HG02840 (cell line): ENCODE measurements at regions not wholly inside any gene's neighbourhood (a gene's known extent, or its start where the extent isn't known, plus 50 kb on each side); places are given as distances from the start of the nearest gene placed in this dataset.

Source experiments
- ATAC-seq: cut with Tn5 transposase; IDR thresholded peaks from one replicate; pipeline ENCODE4 v1.9.1; 2021; ENCODE audit warnings: mild to moderate bottlenecking, moderate library complexity, moderate number of reproducible peaks; ENCODE audit not compliant: unreplicated experiment, low FRiP score

DNA sequence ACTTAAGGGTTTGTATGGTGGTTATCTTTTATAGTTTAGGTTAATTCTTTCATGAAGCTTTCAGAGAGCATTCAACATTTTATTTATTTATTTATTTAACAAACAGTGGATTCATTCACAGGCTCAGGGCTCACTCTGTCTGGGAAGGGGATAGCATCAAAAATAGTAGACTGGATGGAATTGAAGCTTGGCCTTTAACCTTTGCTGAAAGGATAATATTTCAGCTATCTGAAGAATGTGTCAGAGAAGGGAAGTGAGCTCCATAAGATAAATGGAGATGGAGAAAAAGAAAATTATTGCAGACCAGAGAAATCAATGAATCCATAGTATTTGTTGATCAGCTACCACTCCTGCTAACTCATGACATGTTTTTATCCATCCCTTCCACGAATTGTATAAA, 305.6 kb downstream of the COG6 start:
- ATAC-seq = no peak

- ATAC-seq = no peak
Measured at GRCh38 chr13:39963612-39964011, 308.1 kb downstream of the COG6 start.

DNA sequence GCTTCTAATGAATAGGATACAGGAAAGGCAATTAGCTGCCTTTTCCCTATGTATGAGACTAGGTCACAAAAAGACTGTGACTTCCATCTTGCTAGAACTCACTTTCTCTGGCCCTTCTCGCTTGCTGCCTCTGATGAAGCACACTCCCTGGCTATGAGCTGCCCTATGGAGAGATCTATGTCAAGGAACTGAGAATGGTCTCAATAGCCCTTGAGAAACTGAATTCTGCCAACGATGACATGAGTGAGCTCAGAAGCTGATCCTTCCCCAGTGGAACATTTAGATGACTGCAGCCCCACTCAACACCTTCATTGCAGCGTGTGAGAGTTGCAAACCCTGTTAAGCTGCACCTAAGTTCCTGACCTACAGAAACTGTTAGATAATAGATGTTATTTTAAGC, 309.8 kb downstream of the COG6 start:
- ATAC-seq = no peak

DNA sequence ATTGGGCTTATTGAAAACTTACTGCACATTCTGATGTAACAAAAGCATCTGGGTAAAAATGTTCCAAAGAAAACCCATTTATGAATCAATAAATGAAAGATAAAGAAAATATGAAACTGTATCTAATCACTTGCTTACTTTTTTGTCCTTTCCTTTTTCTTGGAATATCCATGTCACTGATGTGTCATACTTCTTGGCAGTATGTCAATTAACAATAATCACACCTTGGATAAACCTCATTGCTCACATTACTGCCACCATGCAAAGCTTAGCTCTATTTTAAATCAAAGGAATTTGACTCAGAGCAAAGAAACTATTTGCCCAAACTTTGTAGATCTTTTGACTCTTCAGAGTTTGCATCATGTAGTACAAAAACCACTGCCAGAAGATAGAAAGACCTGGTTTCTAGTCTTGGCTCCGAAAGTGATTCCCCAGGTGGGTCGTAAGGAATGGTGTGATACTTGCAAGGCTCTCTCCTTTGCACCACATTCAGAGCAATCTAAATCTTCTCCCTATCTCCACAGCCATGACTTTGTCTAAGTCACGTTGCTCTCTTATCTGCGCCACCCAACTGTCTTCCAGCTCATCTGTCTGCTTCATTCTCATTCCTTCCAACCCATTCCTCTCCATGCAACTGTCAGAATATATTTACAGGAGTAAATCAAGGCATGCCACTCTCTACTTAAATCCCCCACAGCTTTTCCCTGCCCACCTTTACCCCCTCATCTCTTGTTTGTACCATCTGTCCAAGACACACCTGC, 311.9 kb downstream of the COG6 start:
- no peak for ATAC-seq

DNA sequence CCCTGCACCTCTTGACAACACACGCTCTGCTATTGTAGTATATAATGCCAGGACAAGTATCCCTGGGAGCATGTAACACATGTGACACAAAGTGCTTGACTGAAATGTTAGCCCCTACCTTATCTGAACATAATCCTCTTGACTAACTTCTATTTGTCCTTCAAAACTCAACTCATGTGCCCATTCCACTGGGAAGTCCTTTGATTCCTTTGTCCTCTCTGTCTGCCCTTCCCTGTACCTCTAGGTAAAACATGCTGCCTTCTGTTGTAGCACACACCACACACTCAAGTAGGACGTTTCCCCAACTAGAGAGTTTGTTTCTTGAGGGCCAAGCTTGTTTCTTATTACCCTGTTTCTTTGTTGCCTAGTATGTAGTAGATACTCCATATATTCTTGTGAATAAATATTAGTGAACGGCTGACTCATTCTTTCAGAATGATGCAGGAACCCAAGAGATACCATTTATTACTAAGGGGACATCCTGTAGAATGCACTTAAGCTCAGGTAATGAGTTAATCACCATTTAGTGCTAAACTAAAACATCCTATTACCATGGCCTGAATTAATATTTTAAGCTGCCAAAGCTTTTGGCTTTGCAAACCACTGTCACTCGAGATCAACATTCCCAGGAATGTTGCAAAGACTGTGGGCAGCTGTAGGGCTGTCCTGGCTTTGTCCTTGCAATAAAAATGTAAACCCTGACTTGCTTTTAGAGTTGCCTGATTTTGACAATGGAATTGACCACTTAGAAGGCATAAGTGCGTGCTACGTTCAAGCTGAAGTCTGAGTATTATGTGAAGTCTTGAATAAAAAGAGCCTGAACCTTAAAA, 313.4 kb downstream of the COG6 start:
- no peak for ATAC-seq

DNA sequence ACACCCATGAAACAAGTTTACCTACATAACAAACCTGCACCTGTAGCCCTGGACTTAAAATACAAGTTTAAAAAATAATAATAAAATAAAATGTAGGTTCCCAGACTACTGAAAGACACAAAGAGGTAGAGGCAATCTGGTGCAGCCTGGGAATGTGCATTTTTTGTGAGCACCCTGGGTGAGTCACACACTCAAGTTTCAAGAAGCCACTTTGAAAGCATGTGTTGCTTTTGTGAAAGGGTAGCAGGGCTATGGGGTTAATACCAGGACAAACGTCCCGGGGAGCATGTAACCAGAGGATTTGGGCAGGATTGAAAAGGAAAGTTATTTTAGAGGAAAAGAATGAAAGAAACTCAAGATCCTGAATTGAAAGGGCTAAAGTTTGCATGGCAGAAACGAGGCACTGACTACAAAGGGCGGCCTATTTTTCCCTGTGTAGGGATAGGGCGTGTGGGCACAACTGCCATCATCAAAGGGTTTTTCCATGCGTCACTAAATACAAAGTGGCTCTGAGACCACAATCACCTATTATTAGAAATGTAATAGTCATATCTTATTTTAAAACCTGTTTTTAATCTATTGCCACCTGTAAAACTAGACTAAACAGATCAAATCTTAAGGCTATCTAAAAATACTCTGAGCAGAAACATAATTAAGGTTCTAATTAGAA, 314.9 kb downstream of the COG6 start:
- ATAC-seq = no peak

DNA sequence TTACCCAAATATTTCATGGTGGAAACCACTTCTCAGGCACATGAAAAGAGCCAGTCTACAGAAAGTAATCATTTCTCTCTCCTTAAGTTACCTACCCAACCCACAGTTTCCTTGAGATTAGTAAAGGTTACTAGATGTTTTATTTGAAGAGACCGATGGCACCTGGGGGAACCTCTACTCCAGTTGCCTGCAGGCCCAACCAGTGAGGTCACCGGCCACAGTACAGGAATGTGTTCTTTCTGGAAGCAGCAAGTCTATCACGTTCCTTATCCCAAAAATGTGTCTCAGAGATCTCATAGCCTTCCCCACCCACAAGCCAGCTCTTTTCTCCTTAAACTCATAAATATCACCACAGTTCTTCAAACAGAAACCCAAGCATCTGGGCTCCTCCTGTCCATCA, 316.1 kb downstream of the COG6 start:
- ATAC-seq = no peak

DNA sequence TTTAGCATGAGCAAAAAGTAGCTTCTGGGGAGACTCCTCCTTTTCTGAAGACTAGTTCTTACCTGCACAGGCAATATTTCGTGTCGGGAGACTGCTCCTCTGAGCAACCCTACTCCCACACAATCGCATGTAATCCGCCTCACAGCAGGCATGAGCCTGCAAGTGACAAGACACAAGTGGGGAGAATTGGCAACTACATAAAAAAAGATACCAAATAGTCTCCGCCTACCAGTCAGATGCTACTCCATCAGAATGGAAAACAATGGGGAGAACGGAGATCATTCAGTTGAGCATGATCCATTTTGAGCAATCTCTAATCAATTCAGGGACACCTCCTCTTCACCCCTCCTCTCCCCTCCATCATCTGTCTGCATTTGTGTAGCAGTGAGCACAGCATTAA, 321.0 kb downstream of the COG6 start:
- no peak for ATAC-seq

DNA sequence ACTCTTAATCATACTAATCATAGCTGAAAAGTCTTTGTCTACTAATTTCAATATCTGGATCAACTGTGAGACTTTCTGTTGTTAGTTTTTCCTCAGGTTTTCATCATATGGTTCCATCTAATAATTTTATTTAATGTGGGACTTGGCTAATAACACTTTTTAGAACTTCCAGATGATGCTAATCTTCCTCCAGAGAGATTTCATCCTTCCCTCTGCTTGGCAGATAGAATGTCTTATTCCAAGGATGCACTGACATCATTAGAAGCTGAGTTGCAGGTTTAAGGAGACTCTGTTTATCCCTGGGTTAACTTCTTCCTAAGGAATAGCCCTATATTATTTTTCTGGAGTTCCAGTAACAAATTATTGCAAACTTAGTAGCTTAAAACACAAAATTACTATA, 325.6 kb downstream of the COG6 start:
- no peak for ATAC-seq

DNA sequence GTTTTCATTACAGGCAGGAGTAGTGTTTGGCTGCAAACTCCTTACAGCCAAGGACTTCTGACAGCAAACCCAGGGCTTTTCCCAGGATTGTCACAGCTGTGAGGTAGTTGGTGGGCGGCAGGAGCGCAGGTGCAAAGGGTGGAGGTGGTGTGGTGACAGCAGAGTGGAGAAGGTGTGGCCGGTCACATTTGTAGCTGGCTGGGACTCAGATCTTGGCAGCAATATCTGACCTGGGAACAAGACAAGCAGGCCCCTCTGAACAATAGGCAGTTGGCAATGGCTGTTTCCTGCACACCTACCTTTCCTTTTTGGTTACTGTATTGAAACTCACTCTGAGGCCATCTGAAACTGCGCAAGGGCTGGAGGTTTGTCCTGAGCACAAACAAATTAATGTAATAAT, 327.3 kb downstream of the COG6 start:
- ATAC-seq = no peak

DNA sequence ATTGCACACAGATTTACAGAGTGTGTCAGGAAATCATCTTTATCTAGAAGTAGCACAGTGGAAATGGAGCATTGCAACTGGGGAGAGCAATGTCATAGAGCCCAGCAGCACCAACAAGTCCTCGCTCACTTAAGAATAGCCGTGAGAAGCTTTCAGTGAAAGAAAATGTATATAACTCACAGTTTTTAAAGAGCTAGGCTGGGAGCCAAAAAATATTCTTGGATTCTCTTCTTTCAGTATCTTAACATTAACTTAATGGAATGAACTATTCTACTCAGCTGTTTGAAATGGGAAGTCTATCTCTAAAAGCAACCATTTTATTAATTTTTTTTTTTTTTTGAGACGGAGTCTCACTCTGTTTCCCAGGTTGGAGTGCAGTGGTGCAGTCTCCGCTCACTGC, 329.6 kb downstream of the COG6 start:
- no peak for ATAC-seq

- ATAC-seq = no peak
Measured at GRCh38 chr13:39988351-39988750, 332.9 kb downstream of the COG6 start.

DNA sequence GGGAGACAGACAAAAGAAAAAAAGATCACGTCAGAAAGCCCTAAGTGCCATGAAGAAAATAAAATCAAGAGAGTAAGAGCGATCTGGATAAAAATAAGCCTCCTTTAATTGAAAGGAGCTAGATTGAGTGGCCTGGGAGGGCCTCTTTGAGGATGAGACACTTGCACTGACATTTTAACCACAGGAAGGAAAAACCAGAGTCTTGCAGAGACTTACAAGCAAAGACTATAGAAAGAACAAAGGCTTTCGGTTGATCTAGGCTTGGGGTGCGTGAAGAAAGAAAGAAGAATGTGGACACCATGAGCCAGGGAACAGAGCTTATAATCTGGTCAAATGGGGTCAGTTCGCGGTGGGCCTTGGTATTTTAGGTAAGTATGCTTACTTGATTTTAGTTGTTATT, 342.7 kb downstream of the COG6 start:
- ATAC-seq = no peak

- no peak for ATAC-seq
Measured at GRCh38 chr13:40002016-40002415, 346.6 kb downstream of the COG6 start.

DNA sequence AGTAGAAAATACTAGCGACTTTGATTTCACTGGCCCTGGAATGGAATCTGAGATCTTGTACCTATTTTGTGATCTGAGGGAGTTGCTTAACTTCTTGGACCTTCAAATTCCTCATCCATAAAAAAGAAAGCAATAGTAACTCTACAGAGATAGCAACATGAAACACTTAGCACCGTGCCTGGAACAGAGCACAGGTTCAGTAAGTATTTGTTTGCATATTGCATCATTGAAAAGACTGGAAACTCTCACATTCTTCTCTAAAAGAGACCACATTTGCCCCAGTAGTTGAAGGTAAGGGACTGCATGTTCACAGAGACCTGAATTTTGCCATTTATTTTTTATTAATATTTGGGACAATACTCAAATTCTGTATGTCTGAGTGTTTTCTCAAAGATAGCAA, 358.1 kb downstream of the COG6 start:
- ATAC-seq = no peak

DNA sequence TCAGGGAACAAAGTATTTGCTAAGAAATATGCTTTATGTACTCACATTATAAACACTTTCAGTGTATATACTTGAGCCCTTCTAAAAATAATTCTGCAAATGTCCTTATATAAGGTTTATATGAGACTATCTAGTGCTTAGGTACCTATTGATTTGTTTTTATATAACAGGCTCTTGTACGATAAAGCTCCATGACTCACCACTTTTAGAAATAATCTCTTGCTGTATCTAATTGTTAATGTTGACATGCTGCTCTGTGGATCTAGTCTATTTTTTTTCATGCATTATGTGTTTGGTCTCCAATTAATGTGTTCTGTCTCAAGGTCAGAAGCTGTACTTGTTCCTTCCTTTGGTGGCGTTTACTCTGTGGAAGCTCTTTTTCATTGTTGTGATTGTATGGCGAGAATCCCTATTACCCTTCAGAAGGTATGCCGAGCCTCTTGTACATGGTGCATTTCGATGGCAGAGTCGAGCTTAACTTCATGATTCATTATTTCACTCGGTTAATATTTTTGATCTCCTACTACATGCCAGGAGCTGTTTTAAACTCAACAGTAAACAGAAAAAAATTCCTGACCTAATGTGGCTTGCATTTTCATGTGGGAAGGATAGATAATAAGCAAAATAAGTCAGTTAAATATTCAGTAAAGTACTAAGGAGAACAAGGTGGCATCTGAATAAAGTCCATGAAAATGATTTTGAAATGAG, 361.6 kb downstream of the COG6 start:
- ATAC-seq = no peak

DNA sequence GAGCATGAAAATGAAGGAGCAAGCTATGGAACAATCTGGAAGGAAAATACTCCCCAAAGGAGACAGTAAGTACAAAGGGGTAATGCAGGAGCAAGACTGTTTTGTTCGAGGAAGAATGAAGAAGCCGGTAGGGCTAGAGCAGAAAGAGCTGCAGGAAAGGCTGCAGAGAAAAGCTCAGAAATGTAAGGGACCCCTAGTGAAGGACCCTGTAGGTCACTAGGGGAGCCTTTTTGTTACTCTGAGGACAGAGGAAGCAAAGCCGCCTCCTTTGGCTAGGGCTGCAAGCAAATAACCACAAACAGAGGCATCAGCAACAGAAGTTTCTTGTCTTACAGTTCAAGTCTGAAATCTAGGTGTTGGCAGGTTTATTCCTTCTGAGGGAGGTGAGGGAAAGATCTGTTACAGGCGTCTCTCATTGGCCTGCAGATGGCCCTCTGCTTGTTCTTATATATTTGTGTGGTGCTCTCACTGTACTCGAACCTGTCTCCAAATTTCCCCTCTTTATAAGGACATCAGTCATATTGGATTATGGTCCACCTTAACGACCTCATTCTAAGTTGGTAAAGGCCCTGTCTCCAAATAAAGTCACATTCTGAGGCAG, 362.3 kb downstream of the COG6 start:
- no peak for ATAC-seq

DNA sequence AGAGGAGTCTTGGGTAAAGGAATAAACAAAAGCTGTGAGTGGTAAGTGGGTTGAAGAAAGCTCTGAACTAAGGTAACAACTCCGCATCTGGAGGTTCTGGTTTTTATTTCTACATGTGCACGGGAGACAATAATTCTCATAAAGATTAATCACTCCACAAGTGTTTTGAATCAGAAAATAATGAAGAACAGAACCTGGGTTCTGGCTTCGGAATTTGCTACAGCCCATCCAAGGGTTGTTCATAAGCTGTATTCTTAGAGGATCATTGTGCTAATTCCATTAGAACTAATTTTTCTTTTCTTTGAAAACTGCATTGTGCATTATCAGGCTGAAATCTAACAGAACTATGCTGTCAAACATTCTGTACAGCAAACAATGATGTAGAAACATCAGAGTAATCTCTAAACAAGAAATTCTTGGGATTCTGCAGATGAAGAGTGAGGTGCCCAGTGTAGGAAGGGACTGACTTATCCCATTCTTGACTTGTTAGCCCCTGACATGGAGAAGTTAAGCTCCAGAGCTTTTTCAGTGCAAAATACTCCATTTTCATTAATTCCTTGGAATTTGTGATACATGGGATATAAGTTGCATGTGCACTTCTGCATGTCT, 368.2 kb downstream of the COG6 start:
- no peak for ATAC-seq

GRCh38 chr13:40024204-40024966, 368.9 kb downstream of the COG6 start:
- no peak for ATAC-seq
